8988T (cell line): ENCODE measurements at regions not wholly inside any gene's neighbourhood (a gene's known extent, or its start where the extent isn't known, plus 50 kb on each side); places are given as distances from the start of the nearest gene placed in this dataset.

ENCODE experiments used
- DNase-seq: peaks from one replicate; pipeline ENCODE4 v3.0.0; 2011

DNA sequence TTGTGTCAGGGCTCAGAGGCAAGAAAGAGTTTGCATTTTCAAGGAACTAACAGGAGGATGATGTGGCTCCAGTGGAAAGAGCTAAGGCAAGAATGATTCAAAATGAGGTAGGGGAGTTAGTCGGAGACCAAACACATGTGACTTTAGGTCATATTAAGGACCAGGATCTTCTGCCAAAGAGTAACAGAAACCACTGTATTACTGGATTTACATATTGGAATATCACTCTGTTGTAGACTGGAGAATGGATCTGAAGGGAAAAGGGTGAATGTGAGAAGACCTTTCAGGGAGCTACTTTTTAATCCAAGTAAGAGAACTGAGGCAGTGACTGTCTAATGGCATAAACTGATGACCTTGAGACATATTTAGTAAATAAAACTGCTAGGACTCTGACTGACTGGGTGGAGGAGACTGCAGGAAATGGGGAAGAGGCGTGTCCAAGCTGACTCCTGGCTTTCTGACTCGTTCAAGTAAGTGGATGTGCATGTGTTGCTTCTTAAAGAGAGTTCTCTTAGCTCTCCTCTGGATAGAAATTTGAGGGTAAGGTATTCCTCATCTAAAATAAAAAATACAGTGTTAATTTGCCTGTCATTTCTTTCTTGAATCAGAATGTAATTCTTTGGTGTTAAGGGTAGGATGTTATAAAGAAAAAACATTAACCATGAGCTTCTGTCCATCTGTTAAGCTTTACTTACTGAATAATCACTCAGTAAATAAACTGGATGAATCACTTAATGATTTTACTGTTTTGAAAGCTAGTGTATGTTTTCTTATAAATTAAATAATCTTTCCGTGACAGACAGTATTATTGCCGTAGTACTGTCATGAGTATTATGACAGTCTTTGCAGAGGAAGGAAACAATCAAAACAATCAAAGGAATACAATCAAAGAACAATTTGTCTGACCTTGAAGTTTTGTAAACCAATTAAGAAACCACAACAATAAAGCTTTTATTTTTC lies 58.3 kb upstream of the CFAP20DC start:
- DNase-seq, result no peak

DNA sequence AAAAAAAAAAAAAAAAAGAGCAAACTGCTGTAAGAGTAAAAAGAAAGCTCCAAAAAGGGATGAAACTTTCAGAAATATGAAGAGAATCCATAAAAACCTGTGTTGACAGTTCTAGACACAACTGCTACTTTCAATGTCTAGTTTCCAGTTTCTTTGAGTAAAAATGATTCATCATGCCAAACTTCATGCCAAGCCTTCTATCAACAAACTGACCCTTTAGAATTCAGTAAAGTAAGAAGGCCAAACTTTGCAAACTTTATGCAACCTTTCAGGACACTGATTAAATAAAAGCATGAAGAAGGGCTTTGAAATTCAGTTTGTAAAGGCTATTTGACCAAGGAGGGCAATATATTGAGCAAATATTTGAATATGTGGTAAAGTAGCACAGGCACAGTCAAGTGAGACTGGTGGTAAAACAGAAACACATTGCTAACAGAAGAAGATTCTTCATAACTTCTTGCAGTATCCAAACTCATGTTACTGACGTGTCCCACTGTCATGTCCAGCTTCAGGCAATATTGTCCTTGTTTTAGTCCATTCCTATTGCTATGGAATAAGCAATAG lies 56.3 kb upstream of the CFAP20DC start:
- DNase-seq, result no peak

DNA sequence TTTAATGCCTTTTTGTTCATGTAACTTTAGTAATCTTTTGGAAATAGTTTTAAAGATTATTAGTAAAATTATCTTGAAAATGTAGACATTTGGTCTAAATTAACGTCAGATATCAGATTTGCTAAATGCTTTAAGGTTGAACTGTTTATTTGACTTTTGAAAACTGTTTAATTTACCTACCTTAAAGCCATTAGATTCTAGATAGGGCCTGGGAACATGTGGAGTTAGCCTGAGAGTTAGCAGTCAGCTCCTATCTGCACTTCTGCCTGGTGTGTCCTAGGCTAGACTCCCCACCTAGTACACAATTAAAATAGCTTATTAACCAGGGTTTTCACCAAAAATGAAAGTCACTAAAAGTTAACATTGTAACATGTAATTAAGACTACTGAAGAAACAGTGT lies 53.7 kb upstream of the CFAP20DC start:
- DNase-seq, result no peak

DNA sequence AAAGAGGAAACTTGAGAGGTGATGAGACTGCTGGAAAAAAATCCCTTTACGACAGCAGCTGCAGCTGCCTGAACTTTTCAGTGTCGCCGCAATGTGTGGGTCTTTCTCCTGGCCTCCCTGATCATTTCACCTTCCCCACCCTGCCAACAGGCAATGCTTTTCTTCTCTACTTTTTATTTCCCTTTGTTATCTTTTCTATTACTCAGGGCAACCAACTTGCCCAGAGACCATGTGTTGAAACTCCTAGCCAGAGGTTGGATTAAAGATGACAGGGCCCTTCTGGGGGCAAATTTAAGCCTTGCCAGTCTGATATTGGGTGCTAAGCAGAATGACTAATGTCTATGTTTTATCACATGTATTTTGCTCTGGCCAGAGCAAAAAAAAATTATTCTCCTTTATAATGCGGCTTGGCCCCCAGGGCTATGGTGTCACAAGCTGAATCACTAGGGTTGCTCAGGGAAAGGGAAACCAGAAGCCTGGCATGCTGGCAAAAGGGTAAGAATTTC lies 51.5 kb upstream of the CFAP20DC start:
- no peak for DNase-seq
